Adipocyte (in vitro differentiated cells): ENCODE measurements at regions not wholly inside any gene's neighbourhood (a gene's known extent, or its start where the extent isn't known, plus 50 kb on each side); places are given as distances from the start of the nearest gene placed in this dataset.
"Not testable (repeated sequence)": the region's sequence is repeated elsewhere in the genome, so short reads cannot be mapped to it uniquely, and the experiment has no call there.

Source experiments
- DNase-seq: peaks from one replicate; pipeline ENCODE4 v3.0.0-alpha.2; 2015; ENCODE audit warnings: low read depth
- H3K27me3 ChIP-seq: replicated peaks from 2 replicates; pipeline ENCODE4 v1.7.0; 2013; ENCODE audit warnings: mild to moderate bottlenecking, low read length, moderate library complexity; ENCODE audit not compliant: control insufficient read depth, insufficient read depth
- H3K36me3 ChIP-seq: 2 replicates; pipeline ENCODE4 v1.7.0; 2013; ENCODE audit warnings: low read length, mild to moderate bottlenecking, moderate library complexity; ENCODE audit not compliant: control insufficient read depth, insufficient read depth, severe bottlenecking
- H3K4me1 ChIP-seq: 2 replicates; pipeline ENCODE4 v1.7.0; 2013; ENCODE audit warnings: mild to moderate bottlenecking, low read length, moderate library complexity; ENCODE audit not compliant: control insufficient read depth, insufficient read depth
- H3K4me3 ChIP-seq: 2 replicates; pipeline ENCODE4 v1.7.0; 2013; ENCODE audit warnings: mild to moderate bottlenecking, low read length, moderate library complexity
- H3K9ac ChIP-seq: 2 replicates; pipeline ENCODE4 v1.7.0; 2013; ENCODE audit warnings: mild to moderate bottlenecking, low read length, moderate library complexity
- H3K9me3 ChIP-seq: 2 replicates; pipeline ENCODE4 v1.7.0; 2013; ENCODE audit warnings: mild to moderate bottlenecking, low read length, moderate library complexity; ENCODE audit not compliant: control insufficient read depth

- Histone ChIP-seq H3K36me3 (no peaks in the 10 kb centered on the region), H3K9me3 (no peaks in the 10 kb centered on the region), H3K9ac (no peak overlapping the region), H3K4me1 (no peaks in the 10 kb centered on the region), H3K27me3 (no peaks in the 10 kb centered on the region), H3K4me3 (no peak overlapping the region)
- no peak for DNase-seq
Measured at GRCh38 chr2:188032786-188033185, 258.9 kb upstream of the GULP1 start.

- not testable (repeated sequence) for H3K4me3 ChIP-seq, H3K36me3 ChIP-seq, H3K27me3 ChIP-seq, H3K4me1 ChIP-seq, H3K9me3 ChIP-seq, H3K9ac ChIP-seq, DNase-seq
Measured at GRCh38 chr2:188033240-188033639, 258.4 kb upstream of the GULP1 start.

- not testable (repeated sequence) for H3K9me3 ChIP-seq, H3K9ac ChIP-seq, DNase-seq, H3K4me1 ChIP-seq, H3K36me3 ChIP-seq, H3K27me3 ChIP-seq, H3K4me3 ChIP-seq
Measured at GRCh38 chr2:188034102-188034501, 257.6 kb upstream of the GULP1 start.

GRCh38 chr2:188035377-188035776, 256.3 kb upstream of the GULP1 start:
- not testable (repeated sequence) for H3K4me3 ChIP-seq, H3K36me3 ChIP-seq, H3K9ac ChIP-seq, DNase-seq, H3K9me3 ChIP-seq, H3K4me1 ChIP-seq, H3K27me3 ChIP-seq

- H3K27me3 ChIP-seq, H3K4me3 ChIP-seq, H3K9ac ChIP-seq, H3K9me3 ChIP-seq, H3K36me3 ChIP-seq, H3K4me1 ChIP-seq: not testable (repeated sequence)
- peak; percentile 54 for DNase-seq
Measured at GRCh38 chr2:188036786-188037185, 254.9 kb upstream of the GULP1 start.

- Histone ChIP-seq H3K9ac (no peak overlapping the region), H3K36me3 (no peaks in the 10 kb centered on the region), H3K4me3 (no peak overlapping the region), H3K4me1 (peaks cover 9% of the 10 kb centered on the region), H3K27me3 (no peaks in the 10 kb centered on the region), H3K9me3 (no peaks in the 10 kb centered on the region)
- DNase-seq: no peak
Measured at GRCh38 chr2:188039307-188039706, 252.4 kb upstream of the GULP1 start.

- peak; percentile 44 for DNase-seq
- Histone ChIP-seq H3K9ac (no peak overlapping the region), H3K36me3 (no peaks in the 10 kb centered on the region), H3K4me1 (peaks cover 9% of the 10 kb centered on the region), H3K27me3 (no peaks in the 10 kb centered on the region), H3K4me3 (no peak overlapping the region), H3K9me3 (no peaks in the 10 kb centered on the region)
Measured at GRCh38 chr2:188042412-188042811, 249.3 kb upstream of the GULP1 start.

- no peaks in the 10 kb centered on the region for H3K36me3 ChIP-seq
- H3K27me3 ChIP-seq: no peaks in the 10 kb centered on the region
- no peak for DNase-seq
- no peak overlapping the region for H3K4me3 ChIP-seq
- H3K9ac ChIP-seq: no peak overlapping the region
- peaks cover 9% of the 10 kb centered on the region for H3K4me1 ChIP-seq
- H3K9me3 ChIP-seq: no peaks in the 10 kb centered on the region
Measured at GRCh38 chr2:188045016-188045415, 246.7 kb upstream of the GULP1 start.

GRCh38 chr2:188046437-188046836, 245.2 kb upstream of the GULP1 start:
- Histone ChIP-seq H3K36me3 (no peaks in the 10 kb centered on the region), H3K4me3 (no peak overlapping the region), H3K9me3 (no peaks in the 10 kb centered on the region), H3K27me3 (no peaks in the 10 kb centered on the region), H3K4me1 (peaks cover 18% of the 10 kb centered on the region), H3K9ac (no peak overlapping the region)
- peak; percentile 24 for DNase-seq

GRCh38 chr2:188047735-188048134, 243.9 kb upstream of the GULP1 start:
- H3K9me3 ChIP-seq: no peaks in the 10 kb centered on the region
- peaks cover 10% of the 10 kb centered on the region for H3K4me1 ChIP-seq
- H3K36me3 ChIP-seq: no peaks in the 10 kb centered on the region
- no peak overlapping the region for H3K9ac ChIP-seq
- DNase-seq: no peak
- no peaks in the 10 kb centered on the region for H3K27me3 ChIP-seq
- H3K4me3 ChIP-seq: no peak overlapping the region

- H3K4me3 ChIP-seq: no peak overlapping the region
Measured at GRCh38 chr2:188050726-188051125, 240.9 kb upstream of the GULP1 start.

GRCh38 chr2:188051706-188052105, 240.0 kb upstream of the GULP1 start:
- H3K27me3 ChIP-seq: no peaks in the 10 kb centered on the region
- DNase-seq: no peak

More at GRCh38 chr2:188050726-188051125, 240.9 kb upstream of the GULP1 start:
- Histone ChIP-seq H3K9ac (no peak overlapping the region), H3K36me3 (no peaks in the 10 kb centered on the region), H3K4me1 (peaks cover 9% of the 10 kb centered on the region), H3K9me3 (no peaks in the 10 kb centered on the region), H3K27me3 (no peaks in the 10 kb centered on the region)
- DNase-seq: peak; percentile 32

More at GRCh38 chr2:188051706-188052105, 240.0 kb upstream of the GULP1 start:
- Histone ChIP-seq H3K4me1 (peaks cover 9% of the 10 kb centered on the region), H3K9ac (no peak overlapping the region), H3K36me3 (no peaks in the 10 kb centered on the region), H3K4me3 (no peak overlapping the region), H3K9me3 (no peaks in the 10 kb centered on the region)
